ENCODE measurements at regions not wholly inside any gene's neighbourhood (a gene's known extent, or its start where the extent isn't known, plus 50 kb on each side); places are given as distances from the start of the nearest gene placed in this dataset.

DNA sequence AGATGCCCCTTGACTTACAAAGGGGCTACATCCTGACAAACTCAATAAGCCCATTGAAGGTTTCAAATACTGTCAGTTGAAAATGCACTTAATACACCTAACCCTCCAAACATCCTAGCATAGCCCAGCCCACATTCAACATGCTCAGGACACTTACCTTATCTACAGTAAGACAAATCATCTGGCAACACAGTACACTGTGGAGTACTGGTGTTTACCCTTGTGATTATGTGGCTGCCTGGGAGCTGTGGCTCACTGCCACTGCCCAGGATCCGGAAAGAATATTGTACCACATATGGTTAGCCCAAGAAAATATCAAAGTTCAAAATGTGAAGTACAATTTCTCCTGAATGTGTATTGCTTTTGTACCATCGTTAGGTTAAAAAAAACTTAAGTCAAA is 562.2 kb downstream of the HTR1A start:
- TF ChIP-seq POLR2A (IDR thresholded peaks at IDR 0.05) = no peak
- TF ChIP-seq, protein P1, sequence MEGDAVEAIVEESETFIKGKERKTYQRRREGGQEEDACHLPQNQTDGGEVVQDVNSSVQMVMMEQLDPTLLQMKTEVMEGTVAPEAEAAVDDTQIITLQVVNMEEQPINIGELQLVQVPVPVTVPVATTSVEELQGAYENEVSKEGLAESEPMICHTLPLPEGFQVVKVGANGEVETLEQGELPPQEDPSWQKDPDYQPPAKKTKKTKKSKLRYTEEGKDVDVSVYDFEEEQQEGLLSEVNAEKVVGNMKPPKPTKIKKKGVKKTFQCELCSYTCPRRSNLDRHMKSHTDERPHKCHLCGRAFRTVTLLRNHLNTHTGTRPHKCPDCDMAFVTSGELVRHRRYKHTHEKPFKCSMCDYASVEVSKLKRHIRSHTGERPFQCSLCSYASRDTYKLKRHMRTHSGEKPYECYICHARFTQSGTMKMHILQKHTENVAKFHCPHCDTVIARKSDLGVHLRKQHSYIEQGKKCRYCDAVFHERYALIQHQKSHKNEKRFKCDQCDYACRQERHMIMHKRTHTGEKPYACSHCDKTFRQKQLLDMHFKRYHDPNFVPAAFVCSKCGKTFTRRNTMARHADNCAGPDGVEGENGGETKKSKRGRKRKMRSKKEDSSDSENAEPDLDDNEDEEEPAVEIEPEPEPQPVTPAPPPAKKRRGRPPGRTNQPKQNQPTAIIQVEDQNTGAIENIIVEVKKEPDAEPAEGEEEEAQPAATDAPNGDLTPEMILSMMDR (IDR thresholded peaks at IDR 0.05) = no peak

Measured in Peyer's patch (tissue), 4 donors.